Medulla oblongata (tissue), 1 donor: ENCODE measurements at regions not wholly inside any gene's neighbourhood (a gene's known extent, or its start where the extent isn't known, plus 50 kb on each side); places are given as distances from the start of the nearest gene placed in this dataset.

Source experiments
- DNase-seq: peaks from one replicate; pipeline ENCODE4 v3.0.0-alpha.2; 2015; ENCODE audit errors: extremely low spot score

DNA sequence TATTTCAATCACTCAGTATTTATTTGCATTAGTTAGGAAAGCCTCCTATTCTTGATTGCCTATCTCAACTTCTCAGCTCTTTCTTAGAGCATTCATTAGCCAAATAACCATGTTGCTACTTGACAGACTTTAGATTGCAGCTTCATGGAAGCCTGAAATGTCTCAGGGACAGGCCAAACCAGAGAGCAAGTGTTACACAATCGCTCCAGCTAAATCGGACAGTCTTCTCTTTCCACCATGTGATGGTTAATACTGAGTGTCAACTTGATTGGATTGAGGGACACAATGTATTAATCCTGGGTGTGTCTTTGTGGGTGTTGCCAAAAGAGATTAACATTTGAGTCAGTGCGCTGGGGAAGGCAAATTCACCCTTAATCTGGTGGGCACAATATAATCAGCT is 106.5 kb upstream of the DRD2 start:
- no peak for DNase-seq

DNA sequence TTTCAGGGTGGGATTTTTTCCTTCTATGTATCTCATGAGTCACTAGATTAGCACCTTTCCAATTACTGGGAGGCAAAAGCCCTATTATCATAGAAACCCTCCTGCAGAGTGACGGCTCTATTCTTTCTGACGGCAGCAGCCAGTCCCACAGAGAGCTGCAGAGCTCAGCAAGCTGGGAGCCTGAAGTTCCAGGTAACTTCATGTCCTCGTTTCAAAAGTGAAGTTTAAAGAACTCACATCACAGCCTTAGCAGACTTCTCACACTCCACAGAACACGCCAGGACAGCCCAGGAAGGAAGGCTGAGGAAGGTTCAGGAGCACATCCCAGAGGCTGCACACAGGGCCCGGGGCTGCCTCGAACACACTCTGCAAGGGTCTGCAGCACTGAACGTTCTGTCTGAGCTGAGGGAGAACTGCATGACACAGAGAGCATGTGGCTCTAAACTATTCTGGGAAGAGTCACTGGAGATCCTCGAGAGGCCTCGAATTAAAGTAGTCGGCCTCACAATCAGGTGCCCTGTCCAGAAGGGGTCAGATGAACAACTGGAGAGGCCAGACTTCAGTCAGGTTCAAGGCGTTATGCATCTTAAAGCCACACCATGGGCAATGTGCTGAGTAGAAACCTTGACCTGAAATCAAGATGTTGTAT is 104.2 kb upstream of the DRD2 start:
- no peak for DNase-seq

DNA sequence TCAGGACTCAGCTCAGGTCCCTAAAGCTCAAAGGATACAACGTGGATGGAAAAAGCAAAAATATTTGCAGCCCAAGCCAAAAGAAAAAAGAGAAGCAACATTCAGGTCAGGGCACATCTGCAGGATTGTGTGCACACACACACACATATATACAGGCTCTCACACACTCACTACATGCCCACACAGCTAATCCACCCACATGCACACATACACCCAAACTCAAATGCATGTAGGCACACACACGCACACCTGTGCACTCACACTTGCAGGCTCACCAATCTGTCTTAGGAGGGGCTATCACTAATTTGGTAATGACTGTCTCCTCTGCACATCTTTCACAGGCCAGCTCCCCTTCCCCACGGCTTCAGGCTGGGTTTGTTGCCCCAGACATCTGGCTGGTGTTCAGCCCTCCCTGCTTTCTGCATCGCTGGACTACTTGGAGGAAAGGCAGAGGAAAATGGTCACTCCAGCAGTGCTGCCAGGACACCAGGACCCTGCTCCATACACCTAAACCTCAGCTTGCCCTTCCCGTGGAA is 103.6 kb upstream of the DRD2 start:
- DNase-seq: no peak

DNA sequence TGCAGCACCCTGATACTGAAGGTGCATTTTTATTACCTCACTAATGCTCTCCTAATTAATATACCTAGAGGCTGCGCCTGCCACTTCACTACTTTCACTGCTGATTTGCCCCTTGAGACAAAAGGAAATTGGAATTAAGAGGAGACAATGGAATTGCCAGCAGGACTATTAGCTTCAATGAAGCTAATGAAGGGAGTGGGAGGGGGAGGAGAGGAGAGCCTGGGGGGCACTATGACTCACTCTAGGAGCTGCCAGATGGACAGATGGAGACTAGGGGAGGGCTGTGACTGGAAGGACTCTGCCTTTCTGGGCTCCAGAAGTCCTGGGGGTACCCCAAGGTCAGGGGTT is 102.8 kb upstream of the DRD2 start:
- no peak for DNase-seq

DNA sequence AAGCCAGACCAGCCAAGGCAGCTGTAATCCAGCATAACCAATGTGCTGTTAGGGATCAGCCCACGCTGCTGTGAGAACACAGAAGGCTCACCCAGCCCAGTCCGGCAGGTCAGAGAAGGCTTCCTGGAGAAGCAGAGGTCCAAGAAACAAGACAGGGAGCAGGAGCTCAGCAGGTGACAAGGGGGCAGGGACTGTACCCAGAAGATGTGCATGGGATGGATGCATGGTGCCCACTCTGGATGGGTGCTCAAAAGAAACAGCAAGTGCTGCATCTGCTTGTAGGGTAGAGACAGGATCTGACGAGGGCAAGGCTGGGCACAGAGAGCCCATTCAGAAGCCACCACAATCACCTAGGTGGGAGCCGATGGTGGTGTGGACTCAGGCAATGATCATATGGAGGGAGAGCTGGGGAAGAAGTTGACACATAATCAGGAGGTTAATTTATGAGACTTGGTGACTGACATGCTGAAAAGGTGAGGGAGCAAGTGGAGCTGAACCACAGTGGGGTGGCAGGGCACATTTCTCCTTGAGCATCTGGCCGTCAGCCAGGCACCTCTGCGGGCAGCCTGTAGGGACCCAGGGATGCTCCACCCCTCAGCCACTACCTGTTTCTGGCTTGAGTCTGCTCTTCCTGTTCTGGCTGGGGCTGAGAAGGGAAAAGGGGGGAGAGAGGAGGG is 102.3 kb upstream of the DRD2 start:
- no peak for DNase-seq

DNA sequence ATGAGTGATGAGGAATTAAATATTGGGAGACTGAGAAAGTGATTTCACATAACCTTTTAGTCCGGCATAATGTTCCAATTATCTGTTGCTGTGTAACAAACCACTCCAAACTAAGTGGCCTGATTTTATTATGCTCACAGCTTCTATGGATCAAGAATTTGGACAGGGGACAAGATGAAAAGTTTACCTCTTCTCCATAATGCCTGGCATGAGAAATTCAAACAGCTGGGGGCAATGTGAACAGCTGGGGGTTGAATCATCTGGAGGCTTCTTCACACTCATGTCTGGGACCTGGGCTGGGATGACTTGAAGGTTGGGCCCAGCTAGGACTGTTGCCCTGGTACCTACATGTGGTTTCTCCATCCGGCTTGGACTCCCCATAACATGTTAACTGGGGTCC is 99.4 kb upstream of the DRD2 start:
- no peak for DNase-seq

DNA sequence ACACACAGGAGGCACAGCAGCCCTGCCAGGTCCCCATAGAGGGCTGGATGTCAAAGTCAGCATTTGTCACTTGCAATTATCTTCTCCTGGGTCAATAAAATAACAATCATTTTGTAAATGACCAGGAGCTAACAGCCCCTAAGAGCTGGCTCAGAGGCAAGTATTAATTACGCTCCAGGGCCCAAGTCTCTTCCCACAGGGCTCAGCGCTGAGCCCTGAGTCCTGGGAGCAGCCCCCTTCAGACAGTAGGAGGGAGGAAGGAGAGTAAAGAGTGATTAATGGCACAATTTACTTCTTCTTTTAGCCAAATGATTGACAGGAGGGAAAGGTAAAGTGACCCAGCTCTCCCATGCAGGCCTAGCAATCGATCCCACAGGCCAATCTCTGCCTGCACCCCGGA is 99.0 kb upstream of the DRD2 start:
- DNase-seq: no peak

DNA sequence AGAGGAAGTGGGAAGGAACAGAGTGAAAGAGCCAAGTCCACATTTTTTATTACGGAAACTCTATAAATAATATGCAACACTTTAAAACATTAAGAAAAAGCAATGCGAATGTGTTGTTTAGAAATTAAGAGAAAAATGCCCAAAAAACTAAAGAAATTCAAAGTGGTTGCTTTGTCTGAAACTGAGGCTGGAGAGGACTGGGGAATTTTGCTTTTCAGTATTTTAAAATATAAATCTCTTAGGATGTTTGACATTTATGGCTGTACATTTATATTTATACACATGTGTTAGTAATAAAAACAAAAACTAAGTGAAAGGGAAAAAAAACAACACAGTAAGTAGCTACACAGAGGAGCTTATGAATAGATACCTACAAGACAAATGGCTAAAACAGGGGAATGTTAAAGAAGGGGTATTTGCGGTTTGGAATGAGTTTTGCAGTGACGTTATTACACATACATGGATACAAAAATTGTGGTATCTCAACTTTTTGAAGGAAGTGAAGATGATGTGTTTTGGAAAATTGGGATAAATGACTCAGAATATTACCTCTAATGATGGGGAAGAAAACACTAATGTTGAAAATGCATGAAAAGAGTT is 97.0 kb upstream of the DRD2 start:
- DNase-seq: no peak

DNA sequence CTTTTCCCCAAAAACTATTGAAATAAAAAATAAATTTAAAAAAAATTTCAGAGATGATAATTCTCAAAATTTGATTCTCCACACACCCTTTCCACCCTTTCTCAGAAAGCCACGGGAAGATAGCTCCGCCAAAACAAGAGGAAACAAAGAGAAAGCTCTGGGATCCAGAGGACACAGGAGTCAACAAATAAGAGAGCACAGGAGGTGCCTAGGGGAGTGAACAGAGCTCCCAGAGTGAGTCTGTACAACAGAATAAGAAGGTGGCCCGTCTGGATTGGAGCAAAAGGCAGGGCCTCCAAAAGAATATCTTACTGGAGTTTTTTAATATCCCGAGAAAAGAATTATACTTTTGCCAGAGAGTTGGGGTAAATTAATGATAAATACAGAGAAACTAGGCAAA is 96.3 kb upstream of the DRD2 start:
- DNase-seq: no peak

DNA sequence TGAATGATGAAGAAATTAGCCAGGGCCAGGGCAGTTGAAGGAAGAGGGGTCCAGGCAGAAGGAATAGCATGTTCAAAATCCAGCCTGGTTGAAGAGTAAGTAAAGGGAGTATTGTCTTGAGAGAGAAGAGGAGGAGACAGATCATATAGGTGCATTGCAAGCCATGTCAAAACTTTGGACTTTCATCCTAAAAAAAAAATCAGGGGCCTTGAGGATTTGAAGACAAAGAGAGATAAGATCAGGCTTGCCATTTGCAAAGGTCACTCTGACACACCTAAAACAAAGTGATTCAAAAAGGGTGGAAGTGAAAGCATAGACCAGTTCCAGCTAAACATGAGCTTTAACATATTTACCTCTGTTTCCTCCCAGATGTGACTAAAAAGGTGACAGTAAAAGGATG is 95.7 kb upstream of the DRD2 start:
- no peak for DNase-seq

DNA sequence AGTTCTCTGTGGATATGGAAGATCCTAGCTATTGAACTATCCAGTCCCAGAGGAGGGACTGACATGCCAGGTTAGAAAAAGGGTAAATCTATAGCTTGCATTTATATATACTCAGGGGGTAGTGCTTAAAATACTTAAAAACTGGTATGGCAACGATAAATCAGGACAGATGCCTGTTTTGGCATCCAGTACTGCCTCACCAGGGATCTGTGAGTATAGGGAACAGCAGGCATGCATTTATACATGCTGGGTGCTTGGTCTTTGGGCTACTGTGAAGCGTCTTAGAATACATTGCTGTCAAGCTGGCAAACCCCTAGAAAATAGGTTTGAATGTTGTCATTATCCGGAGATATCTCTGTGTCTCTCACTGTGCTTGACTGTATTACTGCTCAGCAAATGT is 94.2 kb upstream of the DRD2 start:
- no peak for DNase-seq

DNA sequence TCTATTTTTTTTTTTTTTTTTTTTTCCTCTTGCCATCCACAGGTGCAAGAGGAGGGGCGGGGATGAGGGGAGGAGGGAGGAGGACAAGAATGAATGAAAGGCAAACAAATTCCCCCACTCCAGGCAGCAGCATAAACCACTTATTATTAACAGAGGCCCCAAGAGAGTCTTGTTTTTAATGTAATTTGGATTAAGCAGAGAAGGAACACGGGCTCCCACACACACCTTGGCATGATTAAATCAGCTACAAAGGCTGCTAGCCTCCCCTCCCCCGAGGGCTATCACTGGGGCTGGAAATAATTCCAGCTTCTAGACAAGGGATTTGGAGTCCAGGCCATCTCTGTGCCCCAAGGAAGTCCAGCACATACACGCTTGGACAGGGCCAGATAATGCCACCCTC is 93.4 kb upstream of the DRD2 start:
- no peak for DNase-seq

DNA sequence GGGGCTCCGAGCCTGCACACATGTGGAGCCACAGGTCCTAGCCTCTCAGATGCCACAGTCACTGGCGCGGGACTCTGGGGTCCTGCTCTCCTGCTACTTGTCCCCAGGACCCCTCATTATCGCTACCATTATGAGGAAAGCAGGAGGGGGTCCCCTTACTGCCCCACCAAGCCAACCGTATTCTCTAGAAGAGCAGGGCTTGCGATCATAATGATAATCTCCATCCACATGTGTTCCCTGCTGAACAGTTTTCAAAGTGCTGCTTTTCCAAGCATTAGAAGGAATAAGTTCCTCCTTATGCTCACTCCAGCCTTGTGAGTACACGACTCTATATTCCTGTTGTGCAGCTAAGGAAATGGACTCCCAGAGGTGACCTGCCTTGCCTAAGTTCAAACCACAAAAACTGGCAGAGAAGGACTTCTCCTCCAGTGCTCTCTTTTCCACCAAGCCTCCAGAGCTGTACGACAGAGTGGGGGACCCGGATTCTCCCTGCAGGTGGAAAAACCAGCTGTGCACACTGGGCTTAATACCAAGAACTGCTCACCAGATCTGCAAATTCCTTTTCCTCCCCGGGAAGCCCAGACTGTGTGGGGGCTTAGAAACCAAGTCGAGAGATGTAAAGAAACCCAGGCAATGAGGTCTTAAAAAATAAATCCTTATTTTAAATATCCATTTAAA is 92.8 kb upstream of the DRD2 start:
- no peak for DNase-seq

DNA sequence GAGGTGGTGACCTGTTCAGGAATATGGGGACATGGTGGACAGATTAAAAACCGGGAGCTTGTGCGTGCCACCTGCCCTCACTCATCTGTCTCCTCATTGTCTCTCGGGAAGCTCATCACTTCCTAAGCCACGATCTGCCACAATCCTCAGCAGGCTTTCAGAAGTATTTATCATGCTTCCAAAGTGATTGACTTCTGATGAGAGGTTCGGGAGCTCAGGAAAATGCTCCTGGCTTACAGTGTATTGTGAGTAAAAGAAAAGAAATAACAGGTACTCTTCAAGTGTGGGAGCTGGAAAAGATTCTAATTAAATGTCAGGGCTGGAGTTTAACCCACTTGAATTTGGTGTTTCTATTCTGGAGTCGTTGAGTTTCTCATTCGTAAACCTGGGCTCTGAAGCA is 91.9 kb upstream of the DRD2 start:
- DNase-seq: no peak

DNA sequence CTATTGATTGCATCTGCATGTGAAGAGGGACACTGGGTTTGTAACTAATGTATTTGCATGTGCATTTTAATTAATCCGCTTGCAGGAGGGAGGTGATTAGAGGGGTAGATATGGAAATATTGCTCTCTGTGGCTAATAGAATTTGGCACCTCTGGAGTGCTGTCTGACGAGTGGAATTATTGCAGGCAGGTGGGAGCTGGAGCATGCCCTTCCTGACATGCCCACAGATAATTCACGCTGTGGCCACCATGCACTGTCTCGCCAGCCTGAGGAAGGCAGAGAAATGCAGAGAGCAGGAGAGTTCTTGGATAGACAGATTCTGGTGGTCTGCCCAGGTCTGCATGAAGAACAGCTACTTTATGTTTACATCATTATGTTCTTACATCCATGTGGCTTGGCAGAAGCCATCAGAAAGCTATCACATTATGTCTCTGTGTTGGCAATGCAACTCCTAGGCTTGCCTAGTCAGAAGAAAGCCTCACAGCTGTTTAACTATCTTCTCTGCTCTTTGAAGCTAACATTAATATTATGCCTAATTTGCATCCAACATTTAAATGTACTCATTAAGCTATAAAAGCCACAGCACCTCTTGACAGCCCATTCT is 89.4 kb upstream of the DRD2 start:
- no peak for DNase-seq

DNA sequence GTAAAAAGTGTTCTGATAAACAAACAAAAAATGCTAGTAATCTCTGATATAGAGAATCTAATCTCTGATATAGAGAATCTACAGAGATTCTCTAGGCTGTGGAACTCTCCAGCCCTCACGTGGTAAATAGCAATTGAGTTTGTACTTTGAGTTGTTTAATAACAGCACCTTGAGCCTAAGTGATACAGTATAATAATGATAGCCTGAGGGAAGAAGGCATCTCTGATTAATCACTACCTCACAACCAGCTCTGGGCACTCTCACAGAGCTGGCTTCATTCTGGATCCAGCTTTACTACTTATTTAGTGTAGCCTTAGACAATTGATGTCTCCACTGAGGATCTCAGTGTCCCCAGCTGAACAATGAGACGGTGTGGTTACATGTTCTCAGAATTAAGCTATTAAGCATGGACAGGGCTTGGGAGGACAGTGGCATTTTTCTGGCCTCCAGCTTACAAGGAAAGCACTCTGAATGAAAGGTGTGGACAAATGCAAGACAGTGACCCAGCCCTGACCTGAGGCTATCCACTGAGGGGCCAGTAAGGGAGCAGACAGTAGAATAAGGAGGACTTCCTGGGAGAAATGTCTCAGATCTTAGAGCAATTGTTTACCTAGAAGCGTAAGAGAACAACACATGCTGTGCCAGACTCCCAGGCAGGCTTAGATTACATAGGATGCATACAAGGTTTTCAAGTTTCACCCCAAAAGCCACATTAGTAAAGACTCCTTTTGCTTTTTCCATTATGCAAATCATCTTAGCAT is 88.7 kb upstream of the DRD2 start:
- no peak for DNase-seq

DNA sequence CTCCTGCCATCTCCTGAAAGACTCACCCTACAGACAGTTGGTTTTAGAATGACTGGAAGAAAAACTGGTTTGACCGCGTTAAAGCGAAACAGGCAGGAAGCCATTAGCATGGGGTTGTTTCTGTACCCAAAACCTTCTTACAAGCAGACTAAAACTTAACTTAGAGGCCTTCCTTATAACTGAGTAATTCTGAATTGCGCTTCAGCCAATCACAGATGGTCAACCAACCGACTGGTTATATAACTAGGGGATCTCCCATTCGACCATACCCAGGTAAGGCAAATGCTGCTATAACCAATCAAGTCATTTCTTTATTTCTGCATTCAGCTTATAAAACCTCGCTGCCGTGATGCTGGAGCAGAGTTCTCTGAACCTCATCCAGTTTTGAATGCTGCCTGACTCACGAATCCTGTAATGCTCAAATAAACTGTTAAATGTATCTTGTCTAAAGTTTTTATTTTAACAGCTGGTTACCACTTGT is 87.8 kb upstream of the DRD2 start:
- no peak for DNase-seq

DNA sequence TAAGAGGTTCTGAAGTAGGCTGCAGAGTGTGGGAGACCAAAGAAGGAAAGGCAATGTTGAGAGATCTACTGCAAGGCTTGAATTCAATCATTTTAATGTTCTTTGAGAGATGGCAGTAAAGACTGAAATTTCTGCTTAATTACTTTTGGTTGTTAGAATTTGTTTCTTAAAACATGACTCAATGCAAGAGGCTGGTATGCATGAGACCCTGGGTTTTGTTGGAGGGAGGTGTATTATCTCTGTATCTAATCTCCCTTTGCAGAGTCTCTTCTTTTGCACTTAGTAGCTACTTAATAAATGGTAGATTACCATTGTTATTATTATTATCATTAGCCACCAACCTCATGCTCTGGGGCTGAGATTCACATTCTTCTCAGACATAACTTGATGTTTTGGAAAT is 87.4 kb upstream of the DRD2 start:
- no peak for DNase-seq

DNA sequence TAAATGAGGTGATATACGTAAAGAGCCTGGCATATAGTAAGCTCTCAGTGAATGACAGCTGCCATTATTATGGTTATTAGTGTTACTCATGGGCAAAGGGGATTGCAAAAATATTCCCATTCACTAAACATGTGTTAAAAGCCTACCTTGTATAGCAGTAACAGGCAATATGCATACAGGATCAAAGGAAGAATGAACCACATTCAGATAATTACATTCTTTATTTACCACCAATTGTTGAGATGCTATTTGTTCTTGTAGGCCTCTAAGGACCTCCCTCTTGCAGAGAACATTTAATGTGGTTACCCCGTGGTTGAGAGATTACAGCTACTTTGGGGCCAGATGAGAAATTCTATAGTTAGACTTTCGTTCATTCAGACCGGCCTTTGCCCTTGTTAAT is 82.7 kb upstream of the DRD2 start:
- DNase-seq: no peak

DNA sequence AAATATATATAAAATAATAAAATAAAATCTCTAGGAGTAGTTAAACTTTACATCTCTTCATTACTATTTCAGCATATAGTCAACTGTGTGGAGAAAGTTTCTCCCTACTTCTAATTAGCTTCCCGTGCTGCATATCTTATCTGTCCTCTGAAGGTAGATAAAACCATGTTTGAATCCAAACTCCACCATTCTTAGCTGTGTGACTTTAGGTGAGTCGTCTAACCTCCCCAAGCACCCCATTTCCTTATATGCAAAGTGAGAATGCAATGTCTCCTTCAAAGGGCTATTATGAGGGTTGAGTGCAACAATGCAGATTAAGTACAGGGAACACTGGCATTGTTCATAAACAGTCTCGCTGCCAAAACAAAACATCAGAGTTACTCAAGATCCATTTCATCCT is 80.8 kb upstream of the DRD2 start:
- no peak for DNase-seq

DNA sequence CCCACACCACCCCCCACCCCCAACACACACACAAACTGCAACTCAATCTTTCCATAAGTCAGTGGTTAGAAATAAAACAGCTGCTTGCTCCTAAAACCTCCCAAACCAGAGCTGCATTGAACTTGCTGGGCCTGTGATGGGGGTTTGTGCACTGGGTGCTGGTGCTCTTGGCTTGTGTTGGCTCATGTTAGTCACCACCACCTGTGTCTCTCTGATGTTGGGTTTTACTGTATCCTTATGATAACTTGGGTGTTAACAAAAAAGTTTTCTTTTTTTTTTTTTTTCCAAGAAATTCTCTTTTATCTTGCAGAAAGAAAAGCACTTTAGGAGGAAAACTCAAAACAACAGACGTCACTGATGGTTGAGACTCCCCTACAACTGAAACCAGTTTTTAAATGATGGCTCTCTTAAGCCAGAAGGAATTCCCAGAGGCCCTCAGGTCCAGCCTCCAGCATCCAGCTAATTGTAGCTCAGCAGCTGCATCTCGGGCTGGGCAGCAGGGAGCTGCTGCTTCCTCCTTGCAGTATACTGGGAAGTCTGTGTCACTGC is 79.9 kb upstream of the DRD2 start:
- no peak for DNase-seq
